ENCODE measurements at regions not wholly inside any gene's neighbourhood (a gene's known extent, or its start where the extent isn't known, plus 50 kb on each side); places are given as distances from the start of the nearest gene placed in this dataset.

- TF ChIP-seq CTCF (IDR thresholded peaks at IDR 0.05) = no peak
- no peak for TF ChIP-seq POLR2A (IDR thresholded peaks at IDR 0.05)
Observed at GRCh38 chr22:47398491-47398890, 636.0 kb downstream of the TBC1D22A start.

Data from adrenal gland (tissue), 5 donors.